Neuronal stem cell (in vitro differentiated cells): ENCODE measurements at regions not wholly inside any gene's neighbourhood (a gene's known extent, or its start where the extent isn't known, plus 50 kb on each side); places are given as distances from the start of the nearest gene placed in this dataset.

ENCODE experiments used
- DNase-seq: peaks from one replicate; pipeline ENCODE4 v3.0.0-alpha.2; 2013; ENCODE audit warnings: low spot score
- H2AFZ ChIP-seq: one replicate; pipeline ENCODE4 v1.6.1; 2013; ENCODE audit warnings: mild to moderate bottlenecking, low read length, inconsistent platforms
- H2AK5ac ChIP-seq: 2 replicates; pipeline ENCODE4 v1.6.1; 2013; ENCODE audit warnings: low read depth, mild to moderate bottlenecking, inconsistent platforms, low read length, moderate library complexity, mixed read lengths
- H2BK120ac ChIP-seq: 2 replicates; pipeline ENCODE4 v1.6.1; 2013; ENCODE audit warnings: low read depth, mild to moderate bottlenecking, inconsistent platforms, low read length, moderate library complexity, mixed read lengths
- H2BK12ac ChIP-seq: one replicate; pipeline ENCODE4 v1.6.1; 2013; ENCODE audit warnings: low read length, inconsistent platforms
- H2BK15ac ChIP-seq: 2 replicates; pipeline ENCODE4 v1.6.1; 2013; ENCODE audit warnings: mild to moderate bottlenecking, low read length, inconsistent platforms, mixed read lengths
- H2BK5ac ChIP-seq: one replicate; pipeline ENCODE4 v1.6.1; 2013; ENCODE audit warnings: inconsistent platforms, mild to moderate bottlenecking, low read length, moderate library complexity
- H3K14ac ChIP-seq: one replicate; pipeline ENCODE4 v1.6.1; 2013; ENCODE audit warnings: low read length, inconsistent platforms
- H3K18ac ChIP-seq: 2 replicates; pipeline ENCODE4 v1.6.1; 2013; ENCODE audit warnings: low read length, inconsistent platforms
- H3K23ac ChIP-seq: 2 replicates; pipeline ENCODE4 v1.6.1; 2013; ENCODE audit warnings: low read depth, mild to moderate bottlenecking, mixed read lengths, low read length, inconsistent platforms; ENCODE audit not compliant: poor library complexity
- H3K27ac ChIP-seq: replicated peaks from 3 replicates; pipeline ENCODE4 v1.5.1; 2013; ENCODE audit warnings: low read length, inconsistent platforms
- H3K27me3 ChIP-seq, 3 experiments: 2 replicates each; pipeline ENCODE4 v1.6.1; 2013; ENCODE audit warnings: low read length in 3 of 3, mild to moderate bottlenecking in 2 of 3, inconsistent platforms in 1 of 3, low read depth in 1 of 3, mixed read lengths in 1 of 3, moderate library complexity in 1 of 3; ENCODE audit not compliant: control insufficient read depth in 3 of 3, insufficient read depth in 3 of 3
- H3K36me3 ChIP-seq, 2 donors: replicated peaks in 1 of 2; 2 replicates each; pipeline ENCODE4 v1.6.1; 2013; ENCODE audit warnings: low read length in 2 of 2; ENCODE audit not compliant: control insufficient read depth in 2 of 2, insufficient read depth in 2 of 2
- H3K4ac ChIP-seq: 2 replicates; pipeline ENCODE4 v1.6.1; 2013; ENCODE audit warnings: inconsistent platforms, mild to moderate bottlenecking, low read length, moderate library complexity
- H3K4me1 ChIP-seq, 2 donors: 1 replicate in 1 of 2; 2 replicates in 1 of 2; pipeline ENCODE4 v1.6.1; 2013; ENCODE audit warnings: low read length in 2 of 2, low read depth in 1 of 2; ENCODE audit not compliant: control insufficient read depth in 2 of 2, insufficient read depth in 1 of 2
- H3K4me2 ChIP-seq: one replicate; pipeline ENCODE4 v1.6.1; 2013; ENCODE audit warnings: mild to moderate bottlenecking, low read length, inconsistent platforms; ENCODE audit not compliant: insufficient read depth, poor library complexity, severe bottlenecking
- H3K4me3 ChIP-seq, 2 donors: 2 replicates each; pipeline ENCODE4 v1.5.1; 2013; ENCODE audit warnings: low read length in 2 of 2, mild to moderate bottlenecking in 2 of 2, inconsistent platforms in 1 of 2, moderate library complexity in 1 of 2
- H3K79me1 ChIP-seq: one replicate; pipeline ENCODE4 v1.6.1; 2013; ENCODE audit warnings: low read depth, mild to moderate bottlenecking, inconsistent platforms, low read length, moderate library complexity
- H3K9ac ChIP-seq: one replicate; pipeline ENCODE4 v1.6.1; 2013; ENCODE audit warnings: mild to moderate bottlenecking, low read depth, low read length, inconsistent platforms; ENCODE audit not compliant: poor library complexity
- H3K9me3 ChIP-seq, 2 donors: replicated peaks in 1 of 2; 2 replicates each; pipeline versions ENCODE3 to v1.6.1; 2013; ENCODE audit warnings: low read length in 2 of 2, mild to moderate bottlenecking in 2 of 2, inconsistent platforms in 1 of 2, low read depth in 1 of 2, mixed read lengths in 1 of 2, moderate library complexity in 1 of 2; ENCODE audit not compliant: control insufficient read depth in 2 of 2, insufficient read depth in 1 of 2
- H4K8ac ChIP-seq: one replicate; pipeline ENCODE4 v1.6.1; 2013; ENCODE audit warnings: low read depth, mild to moderate bottlenecking, inconsistent platforms, low read length, moderate library complexity
- H4K91ac ChIP-seq: one replicate; pipeline ENCODE4 v1.6.1; 2013; ENCODE audit warnings: low read length, low read depth, mild to moderate bottlenecking, inconsistent platforms; ENCODE audit not compliant: poor library complexity
- WGBS, 2 donors: extraction: QIAGEN DNeasy Blood & Tissue Kit; methylation state at CpG; one replicate each; pipeline ENCODE4 v1.1.7; 2013; ENCODE audit warnings: missing lambda C conversion rate in 2 of 2, mixed read lengths in 1 of 2; ENCODE audit not compliant: insufficient read length in 2 of 2, insufficient replicate concordance in 1 of 2; ENCODE audit errors: extremely low coverage in 2 of 2; 5-methylcytosine and 5-hydroxymethylcytosine counted together

DNA sequence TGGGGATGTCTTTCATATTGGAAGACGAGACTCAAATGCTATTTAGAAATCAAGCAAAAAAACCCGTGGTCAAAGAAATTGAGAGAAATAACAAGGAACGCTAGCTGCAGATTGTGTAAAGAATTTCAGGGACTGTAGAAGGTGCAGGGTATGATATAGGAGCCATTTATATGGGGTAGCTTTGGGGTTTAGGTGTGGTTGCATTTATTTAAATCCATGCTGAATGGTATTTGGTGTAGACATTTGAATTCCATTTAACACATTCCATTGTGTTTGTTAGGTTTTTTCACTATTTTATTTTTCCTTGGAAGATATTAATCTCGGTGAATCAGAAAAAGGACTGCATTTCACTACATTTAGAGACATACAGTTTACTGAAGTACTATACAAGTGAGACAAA is 341.0 kb upstream of the GALNTL6 start:
- H4K91ac ChIP-seq, result no peak overlapping the region
- no peak overlapping the region for H3K9ac ChIP-seq
- H3K27ac ChIP-seq, result no peak overlapping the region
- H4K8ac ChIP-seq, result no peak overlapping the region
- no peaks in the 10 kb centered on the region for H3K79me1 ChIP-seq
- no peak overlapping the region for H2AFZ ChIP-seq
- no peak overlapping the region for H2AK5ac ChIP-seq
- H3K4me1 ChIP-seq, result no peaks in the 10 kb centered on the region
- H3K4ac ChIP-seq, result no peak overlapping the region
- no peak overlapping the region for H3K23ac ChIP-seq
- H2BK12ac ChIP-seq, result no peak overlapping the region
- H3K36me3 ChIP-seq, result no peaks in the 10 kb centered on the region
- no peak overlapping the region for H3K14ac ChIP-seq
- no peaks in the 10 kb centered on the region for H3K27me3 ChIP-seq
- no peak for DNase-seq
- H3K4me3 ChIP-seq, result no peak overlapping the region
- no peak overlapping the region for H3K18ac ChIP-seq
- no peak overlapping the region for H2BK15ac ChIP-seq
- H2BK120ac ChIP-seq, result no peak overlapping the region
- no peak overlapping the region for H2BK5ac ChIP-seq
- no peak overlapping the region for H3K4me2 ChIP-seq
- no CpG with 5 or more reads among the region's 4 CpGs for WGBS, 2 donors
- no peaks in the 10 kb centered on the region for H3K9me3 ChIP-seq

DNA sequence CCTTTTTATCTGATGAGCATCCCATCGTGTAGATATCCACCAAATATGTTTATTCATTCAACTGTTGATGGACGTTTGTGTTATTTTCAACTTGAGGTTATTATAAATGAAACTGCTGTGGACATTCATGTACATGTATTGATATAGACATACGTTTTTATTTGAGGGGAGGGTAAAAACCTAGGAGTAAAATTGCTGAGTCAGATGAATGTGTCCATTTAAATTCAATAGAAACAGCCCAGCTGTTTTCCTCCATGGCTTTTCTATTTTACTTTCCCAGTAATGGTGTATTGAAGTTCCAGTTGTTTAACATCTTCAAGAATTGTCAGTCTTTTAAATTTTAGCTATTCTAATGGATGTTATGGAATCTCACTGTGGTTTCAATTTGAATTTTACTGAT is 348.7 kb upstream of the GALNTL6 start:
- no peak overlapping the region for H3K4ac ChIP-seq
- H3K4me1 ChIP-seq, result no peaks in the 10 kb centered on the region
- no peak overlapping the region for H2AFZ ChIP-seq
- no peak overlapping the region for H3K4me3 ChIP-seq
- WGBS, 2 donors, result no CpG with 5 or more reads among the region's 3 CpGs
- no peak overlapping the region for H2AK5ac ChIP-seq
- H2BK120ac ChIP-seq, result no peak overlapping the region
- no peak overlapping the region for H2BK15ac ChIP-seq
- H3K23ac ChIP-seq, result no peak overlapping the region
- H3K36me3 ChIP-seq, result no peaks in the 10 kb centered on the region
- H3K14ac ChIP-seq, result no peak overlapping the region
- H3K4me2 ChIP-seq, result no peak overlapping the region
- no peak overlapping the region for H4K91ac ChIP-seq
- H3K79me1 ChIP-seq, result no peaks in the 10 kb centered on the region
- no peak overlapping the region for H3K27ac ChIP-seq
- H4K8ac ChIP-seq, result no peak overlapping the region
- no peaks in the 10 kb centered on the region for H3K27me3 ChIP-seq
- no peak overlapping the region for H2BK12ac ChIP-seq
- no peak for DNase-seq
- H3K18ac ChIP-seq, result no peak overlapping the region
- H3K9me3 ChIP-seq, result no peaks in the 10 kb centered on the region
- H2BK5ac ChIP-seq, result no peak overlapping the region
- H3K9ac ChIP-seq, result no peak overlapping the region

DNA sequence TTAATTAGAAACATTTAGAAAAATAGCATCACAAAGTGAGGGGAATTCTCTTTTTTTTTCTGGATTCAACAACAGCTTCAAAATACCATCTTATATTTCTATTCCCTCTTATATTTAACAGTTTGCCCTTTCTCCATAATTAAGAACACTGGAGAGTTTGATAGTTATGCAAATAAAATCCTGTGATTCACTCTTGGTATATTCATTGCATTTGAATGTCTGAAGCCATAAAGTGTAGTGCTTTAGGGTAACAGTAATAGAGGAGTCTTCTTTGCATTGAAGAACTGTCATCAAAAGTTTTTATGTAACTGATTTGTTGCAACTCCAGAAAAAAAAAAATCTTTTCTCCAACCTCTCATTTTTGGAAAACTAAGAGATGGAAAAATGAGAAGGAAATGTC is 352.0 kb upstream of the GALNTL6 start:
- H2BK5ac ChIP-seq, result no peak overlapping the region
- H3K14ac ChIP-seq, result no peak overlapping the region
- no peak overlapping the region for H3K9ac ChIP-seq
- H3K27ac ChIP-seq, result no peak overlapping the region
- no peak overlapping the region for H2AK5ac ChIP-seq
- H3K4ac ChIP-seq, result no peak overlapping the region
- H3K36me3 ChIP-seq, result no peaks in the 10 kb centered on the region
- no peak overlapping the region for H3K23ac ChIP-seq
- H3K79me1 ChIP-seq, result no peaks in the 10 kb centered on the region
- no peak overlapping the region for H3K4me3 ChIP-seq
- H4K91ac ChIP-seq, result no peak overlapping the region
- H3K9me3 ChIP-seq, result peaks cover 0 to 2% of the 10 kb centered on the region in 2 donors
- no peak overlapping the region for H3K4me2 ChIP-seq
- no peak overlapping the region for H2BK15ac ChIP-seq
- H3K18ac ChIP-seq, result no peak overlapping the region
- DNase-seq, result no peak
- H2BK12ac ChIP-seq, result no peak overlapping the region
- H3K27me3 ChIP-seq, result no peaks in the 10 kb centered on the region
- no peak overlapping the region for H2AFZ ChIP-seq
- H3K4me1 ChIP-seq, result no peaks in the 10 kb centered on the region
- no peak overlapping the region for H2BK120ac ChIP-seq
- no peak overlapping the region for H4K8ac ChIP-seq

DNA sequence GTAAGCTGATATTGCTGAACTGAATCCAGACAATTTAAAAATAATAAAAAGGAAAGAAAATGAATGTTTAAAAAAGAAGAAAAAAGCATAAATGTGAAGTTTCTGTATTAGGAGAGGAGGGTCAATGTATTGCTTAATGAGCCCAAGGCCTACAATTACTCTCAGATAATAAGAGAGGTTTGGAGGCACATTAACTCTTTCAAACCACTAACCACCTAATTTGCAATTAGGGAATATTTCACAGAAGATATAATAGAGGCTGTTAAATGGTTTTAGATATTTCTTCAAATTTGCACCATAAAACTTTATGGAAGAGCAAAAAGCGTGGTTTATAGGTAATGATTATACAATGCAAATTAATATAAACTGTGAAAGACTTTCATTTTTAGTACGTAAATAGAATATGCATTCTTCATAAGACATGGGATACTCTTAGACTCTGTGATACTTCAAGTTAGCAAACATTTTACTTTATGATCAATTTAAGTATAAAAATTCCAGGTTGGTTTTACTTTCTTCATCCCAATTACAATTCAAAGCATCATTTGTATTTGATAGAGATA is 364.2 kb upstream of the GALNTL6 start:
- no peak overlapping the region for H2BK5ac ChIP-seq
- no peak overlapping the region for H2BK120ac ChIP-seq
- no peak overlapping the region for H3K4me3 ChIP-seq
- H3K9me3 ChIP-seq, result no peaks in the 10 kb centered on the region
- no peak overlapping the region for H2BK12ac ChIP-seq
- no peak overlapping the region for H4K8ac ChIP-seq
- no peaks in the 10 kb centered on the region for H3K27me3 ChIP-seq
- no peak overlapping the region for H3K23ac ChIP-seq
- H2AK5ac ChIP-seq, result no peak overlapping the region
- H3K18ac ChIP-seq, result no peak overlapping the region
- no peaks in the 10 kb centered on the region for H3K4me1 ChIP-seq
- no peak overlapping the region for H3K27ac ChIP-seq
- H3K14ac ChIP-seq, result no peak overlapping the region
- H3K4me2 ChIP-seq, result no peak overlapping the region
- no peak overlapping the region for H4K91ac ChIP-seq
- no peaks in the 10 kb centered on the region for H3K36me3 ChIP-seq
- H3K4ac ChIP-seq, result no peak overlapping the region
- H3K79me1 ChIP-seq, result no peaks in the 10 kb centered on the region
- no peak for DNase-seq
- no peak overlapping the region for H2BK15ac ChIP-seq
- no peak overlapping the region for H3K9ac ChIP-seq
- WGBS, 2 donors, result no CpG with 5 or more reads among the region's 2 CpGs
- no peak overlapping the region for H2AFZ ChIP-seq
